ENCODE measurements at regions not wholly inside any gene's neighbourhood (a gene's known extent, or its start where the extent isn't known, plus 50 kb on each side); places are given as distances from the start of the nearest gene placed in this dataset.

- no peak overlapping the region for H3K27ac ChIP-seq
- no peak overlapping the region for H3K9ac ChIP-seq (ENCODE audit: low read depth in 2 of 2, low read length in 2 of 2)
- H3K9me3 ChIP-seq: no peaks in the 10 kb centered on the region
- H3K36me3 ChIP-seq: no peaks in the 10 kb centered on the region
- no peaks in the 10 kb centered on the region for H3K4me1 ChIP-seq
- intact Hi-C loops (cut with DNase I): no loop called here
- no peaks in the 10 kb centered on the region for H3K27me3 ChIP-seq
- DNase-seq: no peak
- no peak for TF ChIP-seq CTCF (IDR thresholded peaks at IDR 0.05)
- H3K4me3 ChIP-seq: no peak overlapping the region
Observed at GRCh38 chr3:31285833-31286486, 246.8 kb upstream of the STT3B start.

GRCh38 chr3:31288224-31288623, 244.5 kb upstream of the STT3B start:
- Histone ChIP-seq H3K36me3 (no peaks in the 10 kb centered on the region), H3K9me3 (no peaks in the 10 kb centered on the region), H3K27ac (no peak overlapping the region), H3K4me3 (no peak overlapping the region), H3K9ac (ENCODE audit: low read depth in 2 of 2, low read length in 2 of 2) (no peak overlapping the region), H3K4me1 (no peaks in the 10 kb centered on the region), H3K27me3 (no peaks in the 10 kb centered on the region)
- no peak for TF ChIP-seq CTCF (IDR thresholded peaks at IDR 0.05)
- intact Hi-C loops (cut with DNase I): no loop called here
- no peak for DNase-seq

- no peaks in the 10 kb centered on the region for H3K4me1 ChIP-seq
- no peaks in the 10 kb centered on the region for H3K36me3 ChIP-seq
- H3K4me3 ChIP-seq: no peak overlapping the region
- peak; percentile 20 for DNase-seq
- TF ChIP-seq CTCF (IDR thresholded peaks at IDR 0.05): no peak
- no peaks in the 10 kb centered on the region for H3K9me3 ChIP-seq
- no peak overlapping the region for H3K9ac ChIP-seq (ENCODE audit: low read depth in 2 of 2, low read length in 2 of 2)
- no peak overlapping the region for H3K27ac ChIP-seq
- H3K27me3 ChIP-seq: no peaks in the 10 kb centered on the region
- intact Hi-C loops (cut with DNase I): no loop called here
Observed at GRCh38 chr3:31288641-31289100, 244.1 kb upstream of the STT3B start.

GRCh38 chr3:31289584-31289983, 243.1 kb upstream of the STT3B start:
- Histone ChIP-seq H3K27me3 (no peaks in the 10 kb centered on the region), H3K27ac (no peak overlapping the region), H3K36me3 (no peaks in the 10 kb centered on the region), H3K4me3 (no peak overlapping the region), H3K9me3 (no peaks in the 10 kb centered on the region), H3K4me1 (no peaks in the 10 kb centered on the region), H3K9ac (ENCODE audit: low read depth in 2 of 2, low read length in 2 of 2) (no peak overlapping the region)
- no peak for DNase-seq
- intact Hi-C loops (cut with DNase I): no loop called here
- TF ChIP-seq CTCF (IDR thresholded peaks at IDR 0.05): no peak

- H3K36me3 ChIP-seq: no peaks in the 10 kb centered on the region
- no peak overlapping the region for H3K4me3 ChIP-seq
Observed at GRCh38 chr3:31290046-31290445, 242.7 kb upstream of the STT3B start.

More at GRCh38 chr3:31290046-31290445, 242.7 kb upstream of the STT3B start:
- no peaks in the 10 kb centered on the region for H3K9me3 ChIP-seq
- intact Hi-C loops (cut with DNase I): no loop called here
- no peaks in the 10 kb centered on the region for H3K27me3 ChIP-seq
- no peaks in the 10 kb centered on the region for H3K4me1 ChIP-seq
- no peak for DNase-seq
- no peak overlapping the region for H3K27ac ChIP-seq
- no peak overlapping the region for H3K9ac ChIP-seq (ENCODE audit: low read depth in 2 of 2, low read length in 2 of 2)
- no peak for TF ChIP-seq CTCF (IDR thresholded peaks at IDR 0.05)
